Activated T-helper 1 cell treated with anti-CD3 and anti-CD28 coated beads, Interleukin-12 subunit alpha, Interleukin-12 subunit beta, Interleukin-2, Interleukin-4 antibody, amounts not matched to agents 30 ng/mL and 10 ng/mL and 1 ng/mL, durations not matched to agents 14 hours and 24 hours and 36 hours (primary cell): ENCODE measurements at regions not wholly inside any gene's neighbourhood (a gene's known extent, or its start where the extent isn't known, plus 50 kb on each side); places are given as distances from the start of the nearest gene placed in this dataset.

ENCODE experiments used
- DNase-seq: peaks from one replicate; pipeline ENCODE4 v3.0.0; 2021; ENCODE audit warnings: low spot score
- H3K27ac Mint-ChIP-seq: one replicate; pipeline ENCODE4 v1.8.0; 2021; ENCODE audit warnings: mild to moderate bottlenecking, mixed read lengths
- H3K27me3 Mint-ChIP-seq: one replicate; pipeline ENCODE4 v1.8.0; 2022; ENCODE audit warnings: mild to moderate bottlenecking, moderate library complexity, mixed read lengths; ENCODE audit not compliant: insufficient read depth
- H3K36me3 Mint-ChIP-seq: one replicate; pipeline ENCODE4 v1.8.0; 2021; ENCODE audit warnings: low read depth, mixed read lengths
- H3K4me1 Mint-ChIP-seq: one replicate; pipeline ENCODE4 v1.8.0; 2021; ENCODE audit warnings: low read depth, mixed read lengths
- H3K4me3 Mint-ChIP-seq: one replicate; pipeline ENCODE4 v1.8.0; 2021; ENCODE audit warnings: mild to moderate bottlenecking, moderate library complexity, mixed read lengths
- H3K9me3 Mint-ChIP-seq: one replicate; pipeline ENCODE4 v1.8.0; 2021; ENCODE audit warnings: mixed read lengths
- intact Hi-C: fragments of 100-400 bp; cut with micrococcal nuclease; formaldehyde crosslinking; loops from one replicate; pipeline ENCODE4 v1.15.1; 2024

GRCh38 chr6:159436581-159436980, 256.5 kb downstream of the SOD2 start:
- Mint-ChIP-seq H3K36me3 (no peaks in the 10 kb centered on the region), H3K27me3 (no peaks in the 10 kb centered on the region), H3K9me3 (peaks cover 12% of the 10 kb centered on the region), H3K4me3 (no peak overlapping the region), H3K27ac (no peak overlapping the region), H3K4me1 (no peaks in the 10 kb centered on the region)
- no peak for DNase-seq
- intact Hi-C loops: no loop called here

DNA sequence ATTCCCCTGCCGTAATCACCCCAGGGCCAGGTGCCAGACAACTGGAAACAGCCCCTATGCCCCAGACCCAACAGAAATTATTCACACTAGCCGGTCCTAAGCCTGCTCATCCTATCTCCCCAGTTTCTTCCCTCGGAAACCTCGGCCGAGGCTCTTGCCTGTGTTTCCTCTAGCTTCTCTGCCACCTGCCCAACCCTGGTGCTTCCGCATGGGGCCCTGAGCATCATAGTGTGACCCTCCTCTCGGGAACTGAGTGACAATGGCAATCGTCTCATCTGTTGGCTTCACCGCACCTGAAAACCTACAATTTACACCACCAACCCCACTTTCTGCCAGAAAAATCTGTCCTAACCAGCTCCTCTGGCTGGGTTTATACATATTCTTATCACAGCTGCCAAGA, 257.3 kb downstream of the SOD2 start:
- H3K4me1 Mint-ChIP-seq: no peaks in the 10 kb centered on the region
- H3K9me3 Mint-ChIP-seq: peaks cover 12% of the 10 kb centered on the region
- H3K27ac Mint-ChIP-seq: no peak overlapping the region
- intact Hi-C loops: no loop called here
- H3K36me3 Mint-ChIP-seq: no peaks in the 10 kb centered on the region
- no peak for DNase-seq
- H3K27me3 Mint-ChIP-seq: no peaks in the 10 kb centered on the region
- no peak overlapping the region for H3K4me3 Mint-ChIP-seq

GRCh38 chr6:159434410-159434809, 258.6 kb downstream of the SOD2 start:
- Mint-ChIP-seq H3K4me1 (no peaks in the 10 kb centered on the region), H3K27ac (no peak overlapping the region), H3K9me3 (peaks cover 12% of the 10 kb centered on the region), H3K36me3 (no peaks in the 10 kb centered on the region), H3K27me3 (no peaks in the 10 kb centered on the region), H3K4me3 (no peak overlapping the region)
- DNase-seq: no peak
- intact Hi-C loops: no loop called here

DNA sequence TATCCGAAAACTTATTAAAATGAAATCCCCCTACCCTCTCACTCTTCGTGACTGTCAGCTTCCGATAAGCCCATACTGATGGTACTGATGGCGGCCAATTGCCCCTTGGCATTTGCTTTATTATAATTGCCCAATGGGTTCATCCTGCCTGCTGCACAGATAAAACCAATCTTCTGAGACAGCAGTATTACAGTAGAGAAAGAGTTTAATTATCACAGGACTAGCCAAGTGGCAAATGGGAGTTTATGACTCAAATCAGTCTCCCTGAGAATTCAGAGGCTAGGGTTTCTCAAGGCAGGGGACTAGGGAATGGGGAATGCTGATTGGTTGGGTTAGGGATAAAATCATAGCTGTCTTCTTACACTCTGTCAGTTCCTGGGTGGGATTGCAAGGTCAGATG, 259.5 kb downstream of the SOD2 start:
- Mint-ChIP-seq H3K27me3 (no peaks in the 10 kb centered on the region), H3K4me3 (no peak overlapping the region), H3K9me3 (peaks cover 12% of the 10 kb centered on the region), H3K36me3 (no peaks in the 10 kb centered on the region), H3K27ac (no peak overlapping the region), H3K4me1 (no peaks in the 10 kb centered on the region)
- no peak for DNase-seq
- intact Hi-C loops: no loop called here

- Mint-ChIP-seq H3K4me1 (no peaks in the 10 kb centered on the region), H3K36me3 (no peaks in the 10 kb centered on the region), H3K9me3 (peaks cover 12% of the 10 kb centered on the region), H3K27ac (no peak overlapping the region), H3K4me3 (no peak overlapping the region), H3K27me3 (peaks cover 2% of the 10 kb centered on the region)
- intact Hi-C loops: no loop called here
- DNase-seq: no peak
Observed at GRCh38 chr6:159431750-159432149, 261.3 kb downstream of the SOD2 start.

DNA sequence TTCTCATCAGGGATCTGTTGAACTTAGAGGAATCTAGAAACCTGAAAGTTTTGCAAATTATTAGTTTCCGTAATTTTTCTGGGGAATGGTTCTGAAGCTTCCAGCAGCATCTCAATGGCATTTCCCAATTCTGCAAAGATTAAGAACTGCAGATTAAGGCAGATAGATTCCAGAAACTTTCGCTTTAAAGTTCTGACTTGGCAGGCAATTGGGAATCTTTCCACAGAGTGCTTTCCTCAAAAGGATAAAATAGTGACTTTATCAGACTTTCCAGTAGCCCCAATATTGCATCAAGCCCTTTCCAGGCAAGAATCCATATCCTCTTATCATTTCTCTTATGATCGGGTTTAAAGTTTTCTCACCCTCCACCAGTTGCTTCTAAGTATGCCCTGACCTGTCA, 261.1 kb downstream of the FNDC1 start:
- no peaks in the 10 kb centered on the region for H3K36me3 Mint-ChIP-seq
- intact Hi-C loops: no loop called here

DNA sequence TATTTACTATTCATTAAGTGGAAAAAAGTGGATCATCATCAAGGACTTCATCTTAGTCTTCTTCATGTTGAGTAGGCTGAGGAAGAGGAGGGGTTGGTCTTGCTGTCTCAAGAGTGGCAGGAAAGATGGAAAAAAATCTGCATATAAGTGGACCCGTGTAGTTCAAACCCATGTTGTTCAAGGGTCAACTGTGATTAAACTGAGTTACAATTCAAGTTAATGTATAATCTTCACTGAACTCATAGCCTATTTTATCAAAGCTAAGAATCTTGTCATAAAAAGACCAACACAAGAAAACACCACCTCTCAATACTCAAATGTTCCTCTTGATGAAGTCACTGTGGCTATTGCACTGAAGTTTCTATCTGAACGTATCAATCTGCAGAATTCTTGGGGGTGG, 260.2 kb downstream of the FNDC1 start:
- DNase-seq: no peak
- Mint-ChIP-seq H3K9me3 (peaks cover 12% of the 10 kb centered on the region), H3K36me3 (no peaks in the 10 kb centered on the region), H3K27ac (no peak overlapping the region), H3K4me3 (no peak overlapping the region), H3K4me1 (no peaks in the 10 kb centered on the region), H3K27me3 (peaks cover 2% of the 10 kb centered on the region)
- intact Hi-C loops: no loop called here

More for the DNA sequence above, 261.1 kb downstream of the FNDC1 start:
- DNase-seq: no peak
- H3K4me1 Mint-ChIP-seq: no peaks in the 10 kb centered on the region
- H3K9me3 Mint-ChIP-seq: peaks cover 12% of the 10 kb centered on the region
- no peak overlapping the region for H3K27ac Mint-ChIP-seq
- peaks cover 2% of the 10 kb centered on the region for H3K27me3 Mint-ChIP-seq
- no peak overlapping the region for H3K4me3 Mint-ChIP-seq

GRCh38 chr6:159427771-159428170, 258.6 kb downstream of the FNDC1 start:
- H3K9me3 Mint-ChIP-seq: peaks cover 1% of the 10 kb centered on the region
- H3K36me3 Mint-ChIP-seq: no peaks in the 10 kb centered on the region
- H3K4me3 Mint-ChIP-seq: no peak overlapping the region
- H3K27me3 Mint-ChIP-seq: peaks cover 2% of the 10 kb centered on the region
- no peak for DNase-seq
- no peak overlapping the region for H3K27ac Mint-ChIP-seq
- H3K4me1 Mint-ChIP-seq: no peaks in the 10 kb centered on the region
- intact Hi-C loops: no loop called here

DNA sequence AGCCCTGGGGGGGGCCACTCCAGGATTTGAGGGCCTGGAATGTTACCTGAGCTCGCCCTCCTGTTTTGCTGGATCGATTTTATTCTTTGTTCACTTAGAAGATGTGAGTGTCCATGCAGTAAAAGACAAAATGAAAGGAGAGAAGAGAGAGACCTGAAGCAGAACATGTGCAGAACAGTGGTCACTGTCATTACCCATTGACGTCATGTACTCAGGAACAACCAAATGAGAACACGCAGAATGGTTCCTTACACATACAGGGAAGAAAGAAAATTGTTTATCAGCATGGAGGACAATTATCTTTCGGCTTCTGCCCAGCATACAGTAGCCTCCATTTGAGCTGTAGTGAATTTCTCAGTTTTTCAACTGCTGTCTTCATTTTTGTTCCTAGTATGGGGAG, 258.1 kb downstream of the FNDC1 start:
- H3K27ac Mint-ChIP-seq: no peak overlapping the region
- peaks cover 2% of the 10 kb centered on the region for H3K27me3 Mint-ChIP-seq
- H3K4me3 Mint-ChIP-seq: no peak overlapping the region
- no peaks in the 10 kb centered on the region for H3K9me3 Mint-ChIP-seq
- no peaks in the 10 kb centered on the region for H3K4me1 Mint-ChIP-seq
- no peak for DNase-seq
- intact Hi-C loops: no loop called here
- H3K36me3 Mint-ChIP-seq: no peaks in the 10 kb centered on the region

- H3K4me3 Mint-ChIP-seq: no peak overlapping the region
- intact Hi-C loops: no loop called here
- peaks cover 2% of the 10 kb centered on the region for H3K27me3 Mint-ChIP-seq
- no peaks in the 10 kb centered on the region for H3K36me3 Mint-ChIP-seq
- no peaks in the 10 kb centered on the region for H3K9me3 Mint-ChIP-seq
- H3K4me1 Mint-ChIP-seq: no peaks in the 10 kb centered on the region
- DNase-seq: no peak
- H3K27ac Mint-ChIP-seq: no peak overlapping the region
Observed at GRCh38 chr6:159425421-159425820, 256.2 kb downstream of the FNDC1 start.

- no peaks in the 10 kb centered on the region for H3K36me3 Mint-ChIP-seq
- H3K9me3 Mint-ChIP-seq: no peaks in the 10 kb centered on the region
- DNase-seq: no peak
- no peaks in the 10 kb centered on the region for H3K4me1 Mint-ChIP-seq
- H3K4me3 Mint-ChIP-seq: no peak overlapping the region
- peaks cover 2% of the 10 kb centered on the region for H3K27me3 Mint-ChIP-seq
- H3K27ac Mint-ChIP-seq: no peak overlapping the region
- intact Hi-C loops: no loop called here
Observed at GRCh38 chr6:159422041-159422984, 253.1 kb downstream of the FNDC1 start.

DNA sequence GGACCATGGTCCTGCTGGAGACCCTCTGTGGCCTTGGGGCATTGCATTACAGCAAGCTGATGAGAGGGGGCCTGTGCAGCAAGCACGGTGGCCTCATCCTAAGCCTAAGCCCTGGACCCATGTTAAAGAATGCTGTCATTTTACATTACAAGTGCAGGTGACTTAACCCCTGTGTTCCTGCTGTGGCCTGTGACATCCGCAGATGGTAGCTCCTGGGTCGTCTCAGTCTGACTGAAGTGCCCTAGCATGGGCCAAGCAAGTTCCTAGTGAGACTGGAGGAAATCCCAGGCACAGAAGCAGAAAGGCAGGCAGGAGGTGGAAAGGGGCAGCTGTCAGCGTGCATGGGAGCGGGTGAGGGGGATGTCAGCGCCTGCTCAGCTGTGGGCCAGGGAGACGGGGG, 252.4 kb downstream of the FNDC1 start:
- Mint-ChIP-seq H3K9me3 (no peaks in the 10 kb centered on the region), H3K4me1 (no peaks in the 10 kb centered on the region), H3K27me3 (no peaks in the 10 kb centered on the region), H3K4me3 (no peak overlapping the region), H3K27ac (no peak overlapping the region), H3K36me3 (no peaks in the 10 kb centered on the region)
- no peak for DNase-seq
- intact Hi-C loops: no loop called here

- DNase-seq: no peak
- intact Hi-C loops: no loop called here
- Mint-ChIP-seq H3K27me3 (no peaks in the 10 kb centered on the region), H3K4me1 (no peaks in the 10 kb centered on the region), H3K9me3 (peaks cover 13% of the 10 kb centered on the region), H3K27ac (no peak overlapping the region), H3K36me3 (peaks cover 3% of the 10 kb centered on the region), H3K4me3 (no peak overlapping the region)
Observed at GRCh38 chr6:159418997-159419396, 249.8 kb downstream of the FNDC1 start.
